A673 (cell line): ENCODE measurements at regions not wholly inside any gene's neighbourhood (a gene's known extent, or its start where the extent isn't known, plus 50 kb on each side); places are given as distances from the start of the nearest gene placed in this dataset.

Source experiments
- BruUV-seq: library from RNA; stranded (reverse); fragments of 400-500 nt; replicated peaks from 2 replicates; lab custom pipeline; 2021; lab: Mats Ljungman, UMichigan
- CTCF ChIA-PET: fragments of 300-600 bp; sonication (Branson Sonifier 250); formaldehyde crosslinking; loops from one replicate; lab custom pipeline; 2022; ENCODE audit warnings: antibody characterized with exemption; lab: Charles Lee
- POLR2A ChIA-PET: fragments of 300-600 bp; sonication (Branson Sonifier 250); formaldehyde crosslinking; loops from one replicate; lab custom pipeline; 2022; ENCODE audit warnings: antibody characterized with exemption; ENCODE audit not compliant: low non-redundant PET; lab: Charles Lee
- DNase-seq: peaks from one replicate; pipeline ENCODE4 v3.0.0-alpha.2; 2015; ENCODE audit warnings: low spot score
- H3K27ac ChIP-seq: fragments of 200-600 bp; sonication (generic); 2 replicates; pipeline ENCODE4 v1.5.1; 2016; ENCODE audit warnings: mixed run types, low read depth, mild to moderate bottlenecking, mixed read lengths, antibody characterized with exemption, low read length; ENCODE audit not compliant: poor library complexity, severe bottlenecking
- H3K27me3 ChIP-seq: fragments of 200-600 bp; sonication (generic); replicated peaks from 2 replicates; pipeline ENCODE4 v1.6.1; 2017; ENCODE audit warnings: mixed run types, low read depth, mild to moderate bottlenecking, mixed read lengths, antibody characterized with exemption, low read length; ENCODE audit not compliant: insufficient read depth, poor library complexity
- H3K36me3 ChIP-seq: fragments of 200-600 bp; sonication (generic); 2 replicates; pipeline ENCODE4 v1.6.1; 2016; ENCODE audit warnings: mixed run types, mild to moderate bottlenecking, mixed read lengths, antibody characterized with exemption, low read length; ENCODE audit not compliant: insufficient read depth, poor library complexity, severe bottlenecking
- H3K4me1 ChIP-seq: fragments of 200-600 bp; sonication (generic); 2 replicates; pipeline ENCODE4 v1.6.1; 2017; ENCODE audit warnings: mixed run types, mild to moderate bottlenecking, mixed read lengths, antibody characterized with exemption, low read length; ENCODE audit not compliant: insufficient read depth, poor library complexity, severe bottlenecking
- H3K4me3 ChIP-seq: fragments of 200-600 bp; sonication (generic); 2 replicates; pipeline ENCODE4 v1.5.1; 2016; ENCODE audit warnings: low read depth, mixed run types, mild to moderate bottlenecking, mixed read lengths, low read length; ENCODE audit not compliant: poor library complexity, severe bottlenecking
- H3K9me3 ChIP-seq: fragments of 200-600 bp; sonication (generic); 2 replicates; pipeline ENCODE4 v1.6.1; 2016; ENCODE audit warnings: mixed run types, low read depth, mild to moderate bottlenecking, mixed read lengths, antibody characterized with exemption, low read length; ENCODE audit not compliant: poor library complexity, severe bottlenecking
- EZH2 ChIP-seq: fragments of 200-600 bp; sonication (generic); IDR thresholded peaks from 2 replicates; pipeline ENCODE4 v1.6.1; 2017; ENCODE audit warnings: borderline replicate concordance, low read depth, mild to moderate bottlenecking, mixed read lengths, antibody characterized with exemption, low read length; ENCODE audit not compliant: poor library complexity, severe bottlenecking
- intact Hi-C: fragments of 100-400 bp; cut with micrococcal nuclease; formaldehyde crosslinking; loops from one replicate; pipeline ENCODE4 v1.10.0; 2022; ENCODE audit not compliant: unreplicated experiment
- TF ChIP-seq, protein P1 (sequence below): fragments of 300-800, 200-600 bp; sonication (generic); conservative IDR thresholded peaks from 2 replicates; pipeline ENCODE4 v1.5.1; 2017; ENCODE audit warnings: low read depth, mild to moderate bottlenecking, antibody characterized with exemption, low read length, moderate library complexity, mixed read lengths

DNA sequence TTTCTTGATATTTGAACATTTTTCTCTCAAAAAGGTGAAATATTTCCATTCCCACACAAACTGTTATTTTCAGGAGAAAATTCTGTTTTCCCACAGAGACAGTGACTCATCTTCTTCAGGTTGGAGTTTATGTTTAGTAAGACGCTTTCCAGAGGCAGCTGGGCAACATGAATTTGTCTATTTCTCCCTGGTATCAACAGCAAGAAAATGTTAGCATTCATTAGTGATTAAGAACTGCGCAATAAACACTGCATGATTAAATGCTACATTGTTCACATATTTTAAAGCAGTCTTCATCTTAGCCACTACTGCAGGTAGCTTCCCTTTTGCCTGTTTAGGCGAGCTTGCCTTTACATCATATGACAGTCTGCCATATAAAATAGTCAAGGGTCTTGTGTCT is 295.7 kb downstream of the C6orf118 start:
- intact Hi-C loops: no loop called here
- POLR2A ChIA-PET: no interaction called here
- Histone ChIP-seq H3K36me3 (no peaks in the 10 kb centered on the region), H3K27ac (no peak overlapping the region), H3K4me3 (no peak overlapping the region), H3K27me3 (no peaks in the 10 kb centered on the region), H3K4me1 (no peaks in the 10 kb centered on the region), H3K9me3 (no peaks in the 10 kb centered on the region)
- TF ChIP-seq, protein P1, sequence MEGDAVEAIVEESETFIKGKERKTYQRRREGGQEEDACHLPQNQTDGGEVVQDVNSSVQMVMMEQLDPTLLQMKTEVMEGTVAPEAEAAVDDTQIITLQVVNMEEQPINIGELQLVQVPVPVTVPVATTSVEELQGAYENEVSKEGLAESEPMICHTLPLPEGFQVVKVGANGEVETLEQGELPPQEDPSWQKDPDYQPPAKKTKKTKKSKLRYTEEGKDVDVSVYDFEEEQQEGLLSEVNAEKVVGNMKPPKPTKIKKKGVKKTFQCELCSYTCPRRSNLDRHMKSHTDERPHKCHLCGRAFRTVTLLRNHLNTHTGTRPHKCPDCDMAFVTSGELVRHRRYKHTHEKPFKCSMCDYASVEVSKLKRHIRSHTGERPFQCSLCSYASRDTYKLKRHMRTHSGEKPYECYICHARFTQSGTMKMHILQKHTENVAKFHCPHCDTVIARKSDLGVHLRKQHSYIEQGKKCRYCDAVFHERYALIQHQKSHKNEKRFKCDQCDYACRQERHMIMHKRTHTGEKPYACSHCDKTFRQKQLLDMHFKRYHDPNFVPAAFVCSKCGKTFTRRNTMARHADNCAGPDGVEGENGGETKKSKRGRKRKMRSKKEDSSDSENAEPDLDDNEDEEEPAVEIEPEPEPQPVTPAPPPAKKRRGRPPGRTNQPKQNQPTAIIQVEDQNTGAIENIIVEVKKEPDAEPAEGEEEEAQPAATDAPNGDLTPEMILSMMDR: no peak
- TF ChIP-seq EZH2: no peak
- DNase-seq: no peak
- no TSS peak for BruUV-seq
- CTCF ChIA-PET: no interaction called here

DNA sequence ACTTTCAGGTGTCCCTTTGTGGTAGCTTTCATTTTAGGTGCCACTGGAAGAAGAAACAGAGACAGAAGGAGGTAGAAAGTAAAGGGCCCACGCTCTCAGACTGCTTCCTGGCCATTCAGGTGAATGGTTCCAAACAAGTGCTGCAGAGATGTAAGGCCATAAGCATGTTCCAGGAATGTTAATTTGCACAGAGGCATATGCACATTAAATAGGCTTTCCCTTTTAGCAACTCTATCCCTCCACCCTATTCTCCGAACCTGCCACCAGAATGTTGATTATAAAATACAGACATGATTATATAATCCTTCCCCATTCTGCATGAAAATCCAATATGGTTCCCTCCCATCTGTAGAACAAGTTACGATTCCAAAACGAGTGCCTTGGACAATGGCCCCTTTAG is 297.2 kb downstream of the C6orf118 start:
- CTCF ChIA-PET: no interaction called here

DNA sequence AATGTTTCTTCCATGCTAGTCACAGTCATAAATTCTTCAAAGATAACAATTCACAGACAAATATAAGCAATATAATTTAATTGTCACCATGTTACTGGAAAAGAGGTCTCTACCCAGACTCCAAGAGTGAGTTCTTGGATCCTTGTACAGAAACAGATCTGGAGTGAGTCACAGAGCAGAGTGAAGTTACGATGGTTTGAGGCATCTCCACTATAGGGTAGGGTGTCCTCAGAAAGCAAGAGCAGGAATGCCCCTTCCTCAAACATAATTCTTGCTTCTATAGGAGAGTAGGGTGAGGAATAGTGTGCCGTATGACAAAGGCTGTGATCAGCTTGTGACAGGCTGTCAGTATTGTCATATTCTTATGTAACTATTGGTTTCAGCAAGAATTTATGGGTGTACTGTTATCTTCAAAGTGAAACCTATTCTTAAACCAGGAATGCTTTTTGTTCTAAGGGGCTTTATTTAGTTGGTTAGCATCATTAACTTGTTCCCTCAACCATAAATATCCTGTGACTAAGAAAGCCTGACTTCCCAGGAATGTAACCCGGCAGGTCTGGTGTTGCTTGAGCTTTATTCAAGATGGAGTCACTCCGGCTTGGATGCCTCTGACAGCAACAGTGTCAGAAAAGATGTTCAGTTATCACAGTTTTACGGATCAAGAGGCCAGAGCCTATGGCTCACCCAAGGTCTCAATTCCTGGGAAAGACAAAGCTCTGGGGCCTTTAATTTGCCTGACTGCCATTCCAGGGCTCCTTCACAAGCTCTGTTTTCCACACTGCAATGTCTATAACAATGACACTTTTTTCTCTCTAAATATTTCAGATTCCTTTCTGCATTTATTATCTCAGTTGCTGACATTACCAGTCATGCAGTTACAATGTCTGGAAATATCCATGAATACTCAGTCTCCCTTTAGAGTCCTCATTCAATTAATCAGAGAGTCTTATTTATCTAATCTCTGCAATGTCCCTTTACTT is 298.6 kb downstream of the C6orf118 start:
- intact Hi-C loops: no loop called here
- DNase-seq: no peak
- no peaks in the 10 kb centered on the region for H3K27me3 ChIP-seq
- no peak overlapping the region for H3K4me3 ChIP-seq
- H3K9me3 ChIP-seq: no peaks in the 10 kb centered on the region
- POLR2A ChIA-PET: no interaction called here
- TF ChIP-seq, protein P1: no peak
- TF ChIP-seq EZH2: no peak
- no peak overlapping the region for H3K27ac ChIP-seq
- no peaks in the 10 kb centered on the region for H3K4me1 ChIP-seq
- no TSS peak for BruUV-seq
- no peaks in the 10 kb centered on the region for H3K36me3 ChIP-seq
- CTCF ChIA-PET: no interaction called here

More for the DNA sequence above, 297.2 kb downstream of the C6orf118 start:
- TF ChIP-seq, protein P1: no peak
- TF ChIP-seq EZH2: no peak
- Histone ChIP-seq H3K4me1 (no peaks in the 10 kb centered on the region), H3K27ac (no peak overlapping the region), H3K4me3 (no peak overlapping the region), H3K27me3 (no peaks in the 10 kb centered on the region), H3K9me3 (no peaks in the 10 kb centered on the region), H3K36me3 (no peaks in the 10 kb centered on the region)
- BruUV-seq: no TSS peak
- POLR2A ChIA-PET: no interaction called here
- no peak for DNase-seq
- intact Hi-C loops: no loop called here
